ENCODE measurements at regions not wholly inside any gene's neighbourhood (a gene's known extent, or its start where the extent isn't known, plus 50 kb on each side); places are given as distances from the start of the nearest gene placed in this dataset.
"Not testable (repeated sequence)": the region's sequence is repeated elsewhere in the genome, so short reads cannot be mapped to it uniquely, and the experiment has no call there.

- DNase-seq (ENCODE audit: low read depth in 2 of 3, low spot score in 2 of 3), result no peak
Observed at GRCh38 chr2:48043131-48043700, 136.9 kb upstream of the FBXO11 start.

DNA sequence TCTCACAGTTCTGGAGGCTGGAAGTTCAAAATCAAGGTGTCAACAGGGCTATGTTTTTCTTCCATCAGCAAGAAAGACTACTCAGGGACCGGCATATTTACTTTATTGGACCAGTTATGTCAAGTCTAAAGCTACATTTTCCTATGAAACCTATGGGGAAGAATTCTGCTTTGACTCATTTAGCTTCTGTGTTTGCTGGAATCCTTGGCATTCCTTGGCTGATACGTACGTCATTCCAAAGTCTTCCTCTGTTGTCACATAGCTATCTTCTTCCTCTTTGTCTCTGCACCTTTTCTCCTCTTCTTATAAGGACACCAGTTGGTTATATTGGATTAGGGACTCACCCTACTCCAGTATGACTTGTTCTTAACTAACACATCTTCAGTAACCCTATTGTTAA is 137.4 kb upstream of the FBXO11 start:
- no peak for DNase-seq (ENCODE audit: low read depth in 2 of 3, low spot score in 2 of 3)

GRCh38 chr2:48045613-48046012 is 139.3 kb upstream of the FBXO11 start:
- DNase-seq (ENCODE audit: low read depth in 2 of 3, low spot score in 2 of 3), result no peak

DNA sequence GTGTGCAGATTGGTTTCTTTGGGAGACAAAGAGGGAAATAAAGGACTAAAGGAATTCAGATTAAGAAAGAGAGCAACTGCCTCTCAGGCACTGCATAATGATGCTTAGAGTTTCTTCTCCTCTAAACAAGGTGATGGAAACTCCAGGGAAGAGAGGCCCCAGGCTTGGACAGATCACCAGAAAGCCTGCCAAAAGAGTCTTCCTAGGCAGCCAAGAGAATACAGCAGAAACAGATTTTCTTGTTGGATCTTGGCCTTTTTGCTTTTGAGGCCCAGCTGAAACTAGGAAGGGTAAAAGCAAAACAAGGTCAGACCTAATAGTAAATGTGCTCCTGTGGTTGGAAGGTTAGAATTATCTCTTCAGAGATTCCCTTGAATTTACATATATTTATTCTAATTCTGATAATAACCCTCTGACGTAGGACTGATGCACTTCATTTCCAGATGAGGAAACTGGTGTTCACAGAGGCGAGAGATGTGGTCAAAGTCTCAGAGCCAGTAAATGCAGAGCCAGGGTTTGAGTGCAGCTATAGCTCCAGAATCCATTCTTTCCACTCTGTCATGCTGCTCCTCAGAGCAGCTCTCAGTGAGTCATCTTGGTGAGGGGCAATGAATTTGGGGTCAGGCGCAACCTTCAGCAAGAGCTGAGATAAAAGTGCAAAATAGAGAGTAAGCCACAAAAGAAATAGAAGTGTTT is 142.3 kb upstream of the FBXO11 start:
- no peak for DNase-seq (ENCODE audit: low read depth in 2 of 3, low spot score in 2 of 3)

DNA sequence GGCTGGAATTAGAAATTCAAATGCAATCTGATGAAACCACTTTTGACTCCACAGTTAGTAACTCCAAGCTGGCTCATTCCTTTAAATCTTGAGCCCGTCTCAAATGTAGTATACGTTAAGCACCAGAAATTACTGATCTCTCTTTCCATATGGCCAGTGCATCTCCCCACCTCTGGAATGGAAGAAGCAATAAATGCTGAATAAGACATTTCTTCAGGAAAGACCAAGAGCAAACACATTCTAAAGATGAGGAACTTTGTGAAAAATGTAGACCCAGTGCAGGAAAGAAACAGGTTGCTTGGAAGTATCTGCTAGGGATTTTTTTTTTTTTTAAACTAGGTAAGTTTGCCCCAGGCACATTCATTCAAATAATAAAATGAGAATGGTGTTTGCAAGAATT is 143.1 kb upstream of the FBXO11 start:
- no peak for DNase-seq (ENCODE audit: low read depth in 2 of 3, low spot score in 2 of 3)

GRCh38 chr2:48050711-48051110 is 144.4 kb upstream of the FBXO11 start:
- DNase-seq (ENCODE audit: low read depth in 2 of 3, low spot score in 2 of 3), result no peak

GRCh38 chr2:48059975-48060374 is 153.7 kb upstream of the FBXO11 start:
- DNase-seq (ENCODE audit: low read depth in 2 of 3, low spot score in 2 of 3), result no peak

GRCh38 chr2:48061656-48062055 is 155.4 kb upstream of the FBXO11 start:
- DNase-seq (ENCODE audit: low read depth in 2 of 3, low spot score in 2 of 3), result not testable (repeated sequence)

GRCh38 chr2:48065096-48065495 is 158.8 kb upstream of the FBXO11 start:
- no peak for DNase-seq (ENCODE audit: low read depth in 2 of 3, low spot score in 2 of 3)

GRCh38 chr2:48066000-48066399 is 159.7 kb upstream of the FBXO11 start:
- DNase-seq (ENCODE audit: low read depth in 2 of 3, low spot score in 2 of 3), result no peak

DNA sequence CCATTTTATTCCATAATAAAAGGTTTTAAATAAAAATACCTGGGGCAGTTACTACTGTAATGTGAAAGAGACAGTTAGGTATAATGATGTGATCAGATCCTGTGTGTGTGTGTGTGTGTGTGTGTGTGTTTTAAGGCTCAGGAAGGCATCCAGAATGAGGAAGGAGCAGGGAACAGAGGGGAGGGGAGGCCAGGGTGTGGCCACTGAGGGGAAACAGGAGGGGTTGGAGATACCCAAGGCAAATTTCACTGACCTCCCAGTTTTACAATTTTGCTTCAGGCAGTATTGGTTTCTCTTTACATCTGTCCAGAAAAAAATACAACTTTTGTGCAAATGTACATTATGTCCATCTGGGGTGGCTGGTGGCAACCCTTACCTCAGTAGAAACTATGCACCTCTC is 163.5 kb upstream of the FBXO11 start:
- peak in 2 of 3 donors; percentile 3 to 20 for DNase-seq (ENCODE audit: low read depth in 2 of 3, low spot score in 2 of 3)

- no peak for DNase-seq (ENCODE audit: low read depth in 2 of 3, low spot score in 2 of 3)
Observed at GRCh38 chr2:48070415-48070814, 164.1 kb upstream of the FBXO11 start.

DNA sequence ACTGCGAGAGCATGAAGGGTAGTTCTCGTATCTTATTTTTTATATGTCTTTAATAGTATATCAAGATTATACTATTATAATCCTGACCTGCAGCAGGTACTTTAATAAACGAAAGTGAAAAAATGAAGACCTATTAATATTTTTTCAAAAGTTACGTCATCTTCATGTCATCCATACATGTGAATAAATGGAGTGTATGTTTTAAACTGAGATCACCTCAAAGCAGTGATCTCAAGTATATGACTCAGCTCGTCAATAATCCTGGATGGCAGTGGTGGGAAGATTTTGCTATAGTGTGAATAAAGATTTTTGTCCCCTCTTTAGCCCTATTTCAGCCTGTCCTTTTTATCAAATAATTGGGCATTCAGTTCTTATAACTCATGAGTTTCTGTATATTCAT is 166.3 kb upstream of the FBXO11 start:
- no peak for DNase-seq (ENCODE audit: low read depth in 2 of 3, low spot score in 2 of 3)

- no peak for DNase-seq (ENCODE audit: low read depth in 2 of 3, low spot score in 2 of 3)
Observed at GRCh38 chr2:48075631-48076030, 169.3 kb upstream of the FBXO11 start.

DNA sequence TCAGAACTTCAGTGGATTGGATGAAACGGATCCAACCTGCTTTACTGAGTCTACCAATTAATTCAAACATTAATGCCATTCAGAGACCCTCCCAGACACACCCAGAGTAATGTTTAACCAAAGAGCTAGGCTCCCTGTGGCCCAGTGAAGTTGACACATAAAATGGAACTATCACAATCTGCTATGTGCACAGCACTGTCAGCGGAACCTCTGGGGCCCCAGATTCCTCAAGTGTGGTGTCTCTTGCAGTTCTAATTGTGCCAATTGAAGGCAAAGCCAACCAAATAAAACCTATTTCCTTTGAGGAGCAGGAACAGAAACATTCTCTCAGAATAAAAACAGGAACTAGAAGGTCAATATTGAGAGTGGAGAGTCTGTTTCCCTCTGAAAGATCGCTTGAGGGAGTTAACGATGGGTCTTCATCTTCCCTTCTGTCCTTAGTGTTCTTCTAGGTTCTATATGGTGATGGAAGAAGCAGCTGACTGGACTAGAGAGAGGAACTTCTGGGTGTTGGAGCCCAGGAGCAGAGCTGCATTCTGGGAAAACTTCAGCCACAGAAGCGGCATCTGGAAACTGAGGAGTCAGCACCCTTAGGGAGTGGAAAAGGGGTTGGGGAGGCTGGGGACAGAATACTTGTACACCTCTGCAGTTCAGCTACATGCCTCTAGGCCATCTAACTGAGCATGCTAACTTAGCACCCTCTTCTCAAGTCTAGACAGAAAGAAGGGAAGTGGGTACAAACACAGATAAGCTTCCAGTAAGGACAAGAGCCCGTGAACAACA is 174.4 kb upstream of the FBXO11 start:
- DNase-seq (ENCODE audit: low read depth in 2 of 3, low spot score in 2 of 3), result no peak

- DNase-seq (ENCODE audit: low read depth in 2 of 3, low spot score in 2 of 3), result no peak
Observed at GRCh38 chr2:48081317-48081628, 175.0 kb upstream of the FBXO11 start.

- DNase-seq (ENCODE audit: low read depth in 2 of 3, low spot score in 2 of 3), result no peak
Observed at GRCh38 chr2:48085888-48086287, 179.6 kb upstream of the FBXO11 start.

DNA sequence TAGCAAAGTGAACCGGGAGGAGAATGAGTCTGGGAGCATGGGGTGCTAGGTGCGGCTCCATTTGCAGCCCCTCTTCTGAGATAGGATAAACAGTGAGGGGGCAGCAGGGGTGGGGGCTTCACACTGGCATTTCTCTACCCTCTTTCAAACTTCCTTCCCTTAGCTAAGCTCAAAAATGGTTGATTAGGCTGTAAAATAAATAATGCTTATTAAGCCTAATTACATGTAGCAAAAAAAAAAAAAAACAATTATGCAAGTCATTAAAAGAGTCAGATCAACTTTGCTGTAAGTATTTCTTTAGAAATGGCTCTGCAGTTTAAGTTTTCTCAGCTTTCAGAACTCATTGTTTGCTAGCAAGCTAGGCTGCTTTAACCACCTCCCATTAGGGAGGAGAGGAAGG is 182.7 kb upstream of the FBXO11 start:
- DNase-seq (ENCODE audit: low read depth in 2 of 3, low spot score in 2 of 3), result no peak

GRCh38 chr2:48089644-48090043 is 183.3 kb upstream of the FBXO11 start:
- no peak for DNase-seq (ENCODE audit: low read depth in 2 of 3, low spot score in 2 of 3)

DNA sequence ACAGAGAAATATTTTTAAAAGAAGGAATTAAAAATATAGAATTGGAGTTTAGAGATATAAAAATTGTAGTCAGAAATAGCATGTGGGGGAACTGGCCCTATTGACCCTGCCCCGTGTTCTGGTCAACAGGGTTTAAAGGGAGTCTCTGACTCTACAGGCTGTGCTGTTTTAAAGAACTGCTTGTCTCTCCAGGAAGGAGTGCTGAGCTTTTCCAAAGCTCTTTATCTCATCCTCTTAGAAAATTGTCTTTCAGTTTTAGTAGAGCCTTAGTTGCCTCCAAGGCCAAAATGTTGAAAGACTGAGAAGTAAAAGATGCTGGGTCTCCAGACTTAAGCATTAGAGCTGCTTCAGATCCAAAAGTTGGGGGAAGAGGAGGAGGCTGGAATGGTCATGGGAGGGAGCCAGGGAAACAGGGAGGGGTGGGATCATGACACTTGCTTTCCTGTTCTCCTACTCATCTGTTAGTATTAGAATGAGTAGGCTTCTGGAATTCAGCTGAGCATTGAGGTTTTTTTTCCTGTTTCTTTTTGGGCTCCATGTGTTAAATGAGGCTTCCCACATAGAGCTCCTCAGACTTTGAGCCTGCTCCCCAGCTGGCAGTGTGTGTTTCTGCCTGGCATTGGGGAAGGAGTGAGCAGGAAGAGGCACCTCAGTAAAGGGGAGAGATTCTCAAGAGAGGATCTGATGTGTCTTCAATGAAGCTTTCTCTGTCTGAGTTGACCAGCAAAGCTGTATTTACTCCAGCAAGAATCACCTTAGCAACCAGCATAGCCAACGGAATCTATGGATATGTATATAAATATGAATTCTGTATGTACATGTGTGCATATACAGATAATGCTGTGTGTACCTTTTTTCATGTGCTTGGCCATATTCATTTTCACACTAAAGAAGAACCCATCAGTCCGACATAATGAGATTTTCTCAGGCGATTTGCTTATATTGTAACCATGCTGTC is 186.8 kb upstream of the FBXO11 start:
- no peak for DNase-seq (ENCODE audit: low read depth in 2 of 3, low spot score in 2 of 3)

DNA sequence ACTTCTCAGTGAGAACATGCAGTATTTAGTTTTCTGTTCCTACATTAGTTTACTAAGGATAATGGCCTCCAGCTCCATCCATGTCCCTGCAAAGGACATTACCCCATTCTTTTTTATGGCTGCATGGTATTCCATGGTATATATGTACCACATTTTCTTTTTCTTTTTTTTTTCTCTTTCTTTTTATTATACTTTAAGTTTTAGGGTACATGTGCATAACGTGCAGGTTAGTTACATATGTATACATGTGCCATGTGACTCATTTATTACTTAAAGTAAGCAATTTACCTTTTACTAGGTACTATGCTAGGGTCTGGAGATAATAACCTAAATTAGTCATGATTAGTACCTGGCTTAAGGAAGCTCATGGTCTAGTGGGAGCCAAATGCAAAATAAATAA is 190.5 kb upstream of the FBXO11 start:
- DNase-seq (ENCODE audit: low read depth in 2 of 3, low spot score in 2 of 3), result not testable (repeated sequence)
